PC-9 (cell line): ENCODE measurements at regions not wholly inside any gene's neighbourhood (a gene's known extent, or its start where the extent isn't known, plus 50 kb on each side); places are given as distances from the start of the nearest gene placed in this dataset.

Experiments used
- CTCF ChIP-seq: fragments of 200-600 bp; sonication (generic); conservative IDR thresholded peaks from 2 replicates; pipeline ENCODE4 v1.6.1; 2017; ENCODE audit warnings: mixed run types, antibody characterized with exemption, mild to moderate bottlenecking, moderate library complexity
- EZH2 ChIP-seq: fragments of 200-600 bp; sonication (generic); IDR thresholded peaks from 2 replicates; pipeline ENCODE4 v1.8.0; 2017; ENCODE audit warnings: antibody characterized with exemption, low read depth

GRCh38 chr13:63455938-63456337 is 2040.3 kb upstream of the PCDH20 start:
- TF ChIP-seq EZH2 (no peak), CTCF (peak; percentile 42; the same call in 1 of the 2 replicates)
